NB4 (cell line): ENCODE measurements at regions not wholly inside any gene's neighbourhood (a gene's known extent, or its start where the extent isn't known, plus 50 kb on each side); places are given as distances from the start of the nearest gene placed in this dataset.

Experiments used
- DNase-seq: peaks from one replicate; pipeline ENCODE4 v3.0.0; 2010; ENCODE audit warnings: low read depth
- H3K4me3 ChIP-seq: one replicate; pipeline ENCODE4 v1.5.1; 2011; ENCODE audit warnings: mild to moderate bottlenecking, low read depth, low read length, moderate library complexity
- MAX ChIP-seq: IDR thresholded peaks from 2 replicates; pipeline ENCODE4 v1.6.1; 2011; ENCODE audit warnings: low read depth, low read length
- MYC ChIP-seq: IDR thresholded peaks from 2 replicates; pipeline ENCODE4 v1.6.1; 2011; ENCODE audit warnings: low read depth, low read length
- POLR2A ChIP-seq: IDR thresholded peaks from 2 replicates; pipeline ENCODE4 v1.6.1; 2011; ENCODE audit warnings: mild to moderate bottlenecking; ENCODE audit not compliant: insufficient read length; ENCODE audit errors: extremely low read depth
- TF ChIP-seq, protein P1 (sequence below): IDR thresholded peaks from one replicate; pipeline ENCODE4 v1.5.1; 2012; ENCODE audit warnings: low read depth, low read length

DNA sequence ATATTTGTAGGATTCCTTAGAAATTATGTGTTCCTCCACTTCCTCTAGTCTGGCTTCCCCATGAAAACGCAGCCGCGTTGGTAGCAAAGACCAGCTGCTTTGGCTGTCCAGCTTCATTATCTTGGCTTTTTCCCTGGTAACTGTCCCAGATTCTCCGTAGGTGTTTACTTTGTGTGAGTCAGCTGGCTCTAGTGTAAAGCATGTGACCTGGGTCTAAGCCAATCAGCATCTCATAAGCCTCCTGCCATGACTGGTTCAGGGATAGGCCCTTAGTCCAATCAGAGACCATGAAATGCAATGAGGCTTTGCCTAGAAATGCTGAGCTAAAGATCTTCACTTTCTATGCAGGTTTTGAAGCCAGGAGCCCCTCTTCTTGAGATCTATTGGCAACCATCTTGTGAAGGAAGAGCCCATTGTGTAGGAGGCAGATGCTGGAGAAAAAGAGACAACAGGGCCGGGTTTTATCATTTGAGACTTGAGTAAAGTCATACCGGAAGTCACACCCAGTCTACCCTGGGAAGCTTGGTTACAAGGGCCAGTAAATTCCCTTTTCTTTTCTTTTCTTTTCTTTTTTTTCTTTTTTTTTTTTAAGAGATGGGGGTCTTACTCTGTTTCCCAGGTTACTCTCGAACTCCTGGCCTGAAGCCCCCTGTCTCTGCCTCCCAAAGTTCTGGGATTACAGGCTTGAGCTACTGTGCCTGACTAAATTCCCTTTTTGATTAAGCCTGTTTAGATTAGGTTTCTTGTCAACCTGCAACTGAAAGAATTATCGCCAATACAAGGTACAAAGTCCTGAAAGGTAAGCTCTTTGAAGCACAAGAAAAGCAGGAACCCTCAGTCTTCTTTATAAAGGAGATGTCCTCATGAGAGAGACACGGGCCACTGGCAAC lies 256.5 kb upstream of the RREB1 start:
- TF ChIP-seq MYC (no peak), POLR2A (no peak), MAX (no peak)
- TF ChIP-seq, protein P1, sequence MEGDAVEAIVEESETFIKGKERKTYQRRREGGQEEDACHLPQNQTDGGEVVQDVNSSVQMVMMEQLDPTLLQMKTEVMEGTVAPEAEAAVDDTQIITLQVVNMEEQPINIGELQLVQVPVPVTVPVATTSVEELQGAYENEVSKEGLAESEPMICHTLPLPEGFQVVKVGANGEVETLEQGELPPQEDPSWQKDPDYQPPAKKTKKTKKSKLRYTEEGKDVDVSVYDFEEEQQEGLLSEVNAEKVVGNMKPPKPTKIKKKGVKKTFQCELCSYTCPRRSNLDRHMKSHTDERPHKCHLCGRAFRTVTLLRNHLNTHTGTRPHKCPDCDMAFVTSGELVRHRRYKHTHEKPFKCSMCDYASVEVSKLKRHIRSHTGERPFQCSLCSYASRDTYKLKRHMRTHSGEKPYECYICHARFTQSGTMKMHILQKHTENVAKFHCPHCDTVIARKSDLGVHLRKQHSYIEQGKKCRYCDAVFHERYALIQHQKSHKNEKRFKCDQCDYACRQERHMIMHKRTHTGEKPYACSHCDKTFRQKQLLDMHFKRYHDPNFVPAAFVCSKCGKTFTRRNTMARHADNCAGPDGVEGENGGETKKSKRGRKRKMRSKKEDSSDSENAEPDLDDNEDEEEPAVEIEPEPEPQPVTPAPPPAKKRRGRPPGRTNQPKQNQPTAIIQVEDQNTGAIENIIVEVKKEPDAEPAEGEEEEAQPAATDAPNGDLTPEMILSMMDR, result no peak
- no peak for DNase-seq
- no peak overlapping the region for H3K4me3 ChIP-seq

DNA sequence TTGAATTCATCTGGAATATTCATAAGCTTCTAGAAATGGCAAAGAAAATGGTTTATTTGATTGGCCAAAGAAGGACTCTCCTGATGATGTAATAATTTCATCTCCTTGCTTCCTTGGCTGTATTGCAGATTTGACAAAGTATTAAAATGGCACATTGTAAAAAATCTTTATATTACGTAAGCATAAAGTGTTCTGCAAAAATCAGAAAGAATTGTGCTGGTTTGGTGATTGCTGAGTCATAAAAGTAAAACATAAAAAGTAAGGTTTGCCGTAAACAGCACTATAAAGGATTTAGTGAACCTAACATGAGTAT lies 255.9 kb upstream of the RREB1 start:
- DNase-seq, result no peak
- TF ChIP-seq, protein P1, result no peak
- TF ChIP-seq POLR2A, result no peak
- TF ChIP-seq MYC, result no peak
- TF ChIP-seq MAX, result no peak
- H3K4me3 ChIP-seq, result no peak overlapping the region

- peak; percentile 76 for DNase-seq
- TF ChIP-seq MAX, result peak; percentile 17; the same call in 1 of the 2 replicates
- TF ChIP-seq, protein P1, result no peak
- H3K4me3 ChIP-seq, result no peak overlapping the region
These were observed 250.9 kb upstream of the RREB1 start for GRCh38 chr6:6856538-6857523.

- DNase-seq, result no peak
- H3K4me3 ChIP-seq, result no peak overlapping the region
- TF ChIP-seq POLR2A, result no peak
- no peak for TF ChIP-seq MYC
- TF ChIP-seq, protein P1, result no peak
- no peak for TF ChIP-seq MAX
These were observed 250.2 kb upstream of the RREB1 start for GRCh38 chr6:6857528-6857927.

DNA sequence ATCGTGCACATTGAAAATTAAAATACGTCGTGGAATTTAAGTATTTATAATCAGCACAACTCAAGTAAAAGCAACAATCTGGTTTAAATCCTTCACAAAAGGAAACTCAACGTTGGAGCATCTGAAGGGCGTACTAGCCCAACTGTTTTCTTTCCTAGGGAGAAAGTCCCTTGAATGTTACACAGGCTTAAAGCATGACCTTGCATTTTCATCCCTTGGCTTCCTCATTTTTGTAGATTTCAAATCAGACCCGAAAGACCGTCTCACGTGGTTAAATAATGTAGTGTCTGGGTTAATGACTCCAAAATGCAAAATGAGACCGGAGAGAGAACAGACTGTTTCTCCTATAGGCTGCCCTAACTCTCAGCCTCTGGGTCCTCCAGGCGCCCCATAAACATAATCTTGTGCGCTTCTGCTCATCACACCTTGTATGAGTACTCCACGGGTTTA lies 249.2 kb upstream of the RREB1 start:
- no peak overlapping the region for H3K4me3 ChIP-seq
- TF ChIP-seq MYC, result 0 out of 2 replicates have a peak, but pooled peaks have one; percentile 23
- TF ChIP-seq MAX, result peak; percentile 68
- TF ChIP-seq POLR2A, result no peak
- DNase-seq, result peak; percentile 88

DNA sequence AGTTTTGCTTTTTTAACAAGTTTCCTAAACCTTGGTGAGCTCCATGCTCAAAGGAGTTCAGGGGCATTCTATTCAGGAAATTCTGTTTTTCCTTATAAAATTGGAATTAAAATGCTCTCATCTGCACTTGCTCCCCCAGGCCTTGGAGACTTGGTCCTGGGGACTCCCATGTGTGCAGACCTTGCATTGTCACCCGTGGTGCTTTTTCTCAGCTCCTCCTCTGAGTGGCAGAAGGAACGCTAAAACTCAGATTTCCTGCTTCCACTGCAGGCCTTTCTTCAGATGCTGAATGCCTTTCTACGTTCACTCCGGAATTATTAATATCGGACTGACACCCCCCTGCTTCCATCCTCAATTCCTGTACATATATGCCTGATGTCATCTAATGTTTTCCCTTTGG lies 248.7 kb upstream of the RREB1 start:
- no peak for TF ChIP-seq POLR2A
- TF ChIP-seq, protein P1, result no peak
- no peak; the same call in 1 of the 2 replicates for TF ChIP-seq MAX
- TF ChIP-seq MYC, result no peak
- H3K4me3 ChIP-seq, result no peak overlapping the region
- no peak for DNase-seq
